Endometrium (tissue), 2 donors: ENCODE measurements at regions not wholly inside any gene's neighbourhood (a gene's known extent, or its start where the extent isn't known, plus 50 kb on each side); places are given as distances from the start of the nearest gene placed in this dataset.
"Not testable (repeated sequence)": the region's sequence is repeated elsewhere in the genome, so short reads cannot be mapped to it uniquely, and the experiment has no call there.

Experiments
- FAIRE-seq: peaks from 2 replicates; lab custom pipeline; 2012; peaks lifted over from hg19 to GRCh38; lab: Jason Lieb, UNC
- donor health status: control.
- donor health status: control.

- FAIRE-seq, result peak; percentile 72
Measured at GRCh38 chr4:4666693-4667621, 125.1 kb upstream of the STX18 start.

- no peak for FAIRE-seq
Measured at GRCh38 chr4:4666187-4666586, 124.3 kb upstream of the STX18 start.

- no peak for FAIRE-seq
Measured at GRCh38 chr4:4664234-4664633, 122.4 kb upstream of the STX18 start.

- no peak for FAIRE-seq
Measured at GRCh38 chr4:4663028-4663427, 121.2 kb upstream of the STX18 start.

- FAIRE-seq, result no peak
Measured at GRCh38 chr4:4662230-4662629, 120.4 kb upstream of the STX18 start.

GRCh38 chr4:4659871-4660651 is 118.2 kb upstream of the STX18 start:
- no peak for FAIRE-seq

- FAIRE-seq, result no peak
Measured at GRCh38 chr4:4658052-4658451, 116.2 kb upstream of the STX18 start.

- no peak for FAIRE-seq
Measured at GRCh38 chr4:4656977-4657376, 115.1 kb upstream of the STX18 start.

- FAIRE-seq, result no peak
Measured at GRCh38 chr4:4655901-4656300, 114.1 kb upstream of the STX18 start.

GRCh38 chr4:4655011-4655410 is 113.2 kb upstream of the STX18 start:
- no peak for FAIRE-seq

GRCh38 chr4:4651811-4652755 is 110.2 kb upstream of the STX18 start:
- FAIRE-seq, result no peak

GRCh38 chr4:4647041-4647440 is 105.2 kb upstream of the STX18 start:
- FAIRE-seq, result no peak

- FAIRE-seq, result no peak
Measured at GRCh38 chr4:4645743-4646142, 103.9 kb upstream of the STX18 start.

GRCh38 chr4:4644277-4644676 is 102.4 kb upstream of the STX18 start:
- not testable (repeated sequence) for FAIRE-seq

- FAIRE-seq, result not testable (repeated sequence)
Measured at GRCh38 chr4:4643743-4644142, 101.9 kb upstream of the STX18 start.

GRCh38 chr4:4643306-4643705 is 101.5 kb upstream of the STX18 start:
- no peak for FAIRE-seq

GRCh38 chr4:4642496-4643000 is 100.7 kb upstream of the STX18 start:
- no peak for FAIRE-seq

GRCh38 chr4:4641661-4642495 is 100.0 kb upstream of the STX18 start:
- FAIRE-seq, result no peak

GRCh38 chr4:4641254-4641653 is 99.4 kb upstream of the STX18 start:
- FAIRE-seq, result no peak

- no peak for FAIRE-seq
Measured at GRCh38 chr4:4640692-4641091, 98.8 kb upstream of the STX18 start.

GRCh38 chr4:4639370-4639769 is 97.5 kb upstream of the STX18 start:
- no peak for FAIRE-seq
